HL-60 (cell line): ENCODE measurements at regions not wholly inside any gene's neighbourhood (a gene's known extent, or its start where the extent isn't known, plus 50 kb on each side); places are given as distances from the start of the nearest gene placed in this dataset.

ENCODE experiments used
- DNase-seq, 2 experiments: peaks; one replicate each; pipeline ENCODE4 v3.0.0-alpha.2; 2010 to 2020; ENCODE audit warnings: low read depth in 1 of 2, low spot score in 1 of 2
- H3K27ac ChIP-seq: fragments of 250-450 bp; sonication (Bioruptor Pico); replicated peaks from 2 replicates; pipeline ENCODE4 v1.5.1; 2020; ENCODE audit warnings: mild to moderate bottlenecking, moderate library complexity
- H3K27me3 ChIP-seq: fragments of 250-450 bp; sonication (Bioruptor Pico); 2 replicates; pipeline ENCODE4 v1.5.1; 2021; ENCODE audit warnings: mild to moderate bottlenecking, moderate library complexity; ENCODE audit not compliant: insufficient read depth, poor library complexity, severe bottlenecking
- H3K4me3 ChIP-seq: replicated peaks from 2 replicates; pipeline ENCODE4 v1.5.1; 2011; ENCODE audit warnings: mild to moderate bottlenecking, control low read depth, low read length; ENCODE audit not compliant: insufficient read depth
- GABPA ChIP-seq: IDR thresholded peaks from 2 replicates; pipeline ENCODE4 v1.6.1; 2012; ENCODE audit warnings: low read depth
- POLR2AphosphoS5 ChIP-seq: IDR thresholded peaks from 2 replicates; pipeline ENCODE4 v1.6.1; 2012; ENCODE audit warnings: low read depth
- SPI1 ChIP-seq: IDR thresholded peaks from 2 replicates; pipeline ENCODE4 v1.6.1; 2012; ENCODE audit warnings: low read depth, mild to moderate bottlenecking, borderline replicate concordance
- TF ChIP-seq, protein P1 (sequence below): IDR thresholded peaks from one replicate; pipeline ENCODE4 v1.5.1; 2011; ENCODE audit warnings: low read length, control low read depth, inconsistent platforms; ENCODE audit not compliant: insufficient read depth
- TF ChIP-seq, protein P2 (sequence below): IDR thresholded peaks from 2 replicates; pipeline ENCODE4 v1.6.1; 2012; ENCODE audit warnings: low read depth; ENCODE audit not compliant: insufficient replicate concordance

- DNase-seq, result no peak
- TF ChIP-seq SPI1, result no peak
- TF ChIP-seq, protein P1, sequence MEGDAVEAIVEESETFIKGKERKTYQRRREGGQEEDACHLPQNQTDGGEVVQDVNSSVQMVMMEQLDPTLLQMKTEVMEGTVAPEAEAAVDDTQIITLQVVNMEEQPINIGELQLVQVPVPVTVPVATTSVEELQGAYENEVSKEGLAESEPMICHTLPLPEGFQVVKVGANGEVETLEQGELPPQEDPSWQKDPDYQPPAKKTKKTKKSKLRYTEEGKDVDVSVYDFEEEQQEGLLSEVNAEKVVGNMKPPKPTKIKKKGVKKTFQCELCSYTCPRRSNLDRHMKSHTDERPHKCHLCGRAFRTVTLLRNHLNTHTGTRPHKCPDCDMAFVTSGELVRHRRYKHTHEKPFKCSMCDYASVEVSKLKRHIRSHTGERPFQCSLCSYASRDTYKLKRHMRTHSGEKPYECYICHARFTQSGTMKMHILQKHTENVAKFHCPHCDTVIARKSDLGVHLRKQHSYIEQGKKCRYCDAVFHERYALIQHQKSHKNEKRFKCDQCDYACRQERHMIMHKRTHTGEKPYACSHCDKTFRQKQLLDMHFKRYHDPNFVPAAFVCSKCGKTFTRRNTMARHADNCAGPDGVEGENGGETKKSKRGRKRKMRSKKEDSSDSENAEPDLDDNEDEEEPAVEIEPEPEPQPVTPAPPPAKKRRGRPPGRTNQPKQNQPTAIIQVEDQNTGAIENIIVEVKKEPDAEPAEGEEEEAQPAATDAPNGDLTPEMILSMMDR, result no peak
- TF ChIP-seq GABPA, result no peak
- TF ChIP-seq POLR2AphosphoS5, result no peak
- TF ChIP-seq, protein P2, sequence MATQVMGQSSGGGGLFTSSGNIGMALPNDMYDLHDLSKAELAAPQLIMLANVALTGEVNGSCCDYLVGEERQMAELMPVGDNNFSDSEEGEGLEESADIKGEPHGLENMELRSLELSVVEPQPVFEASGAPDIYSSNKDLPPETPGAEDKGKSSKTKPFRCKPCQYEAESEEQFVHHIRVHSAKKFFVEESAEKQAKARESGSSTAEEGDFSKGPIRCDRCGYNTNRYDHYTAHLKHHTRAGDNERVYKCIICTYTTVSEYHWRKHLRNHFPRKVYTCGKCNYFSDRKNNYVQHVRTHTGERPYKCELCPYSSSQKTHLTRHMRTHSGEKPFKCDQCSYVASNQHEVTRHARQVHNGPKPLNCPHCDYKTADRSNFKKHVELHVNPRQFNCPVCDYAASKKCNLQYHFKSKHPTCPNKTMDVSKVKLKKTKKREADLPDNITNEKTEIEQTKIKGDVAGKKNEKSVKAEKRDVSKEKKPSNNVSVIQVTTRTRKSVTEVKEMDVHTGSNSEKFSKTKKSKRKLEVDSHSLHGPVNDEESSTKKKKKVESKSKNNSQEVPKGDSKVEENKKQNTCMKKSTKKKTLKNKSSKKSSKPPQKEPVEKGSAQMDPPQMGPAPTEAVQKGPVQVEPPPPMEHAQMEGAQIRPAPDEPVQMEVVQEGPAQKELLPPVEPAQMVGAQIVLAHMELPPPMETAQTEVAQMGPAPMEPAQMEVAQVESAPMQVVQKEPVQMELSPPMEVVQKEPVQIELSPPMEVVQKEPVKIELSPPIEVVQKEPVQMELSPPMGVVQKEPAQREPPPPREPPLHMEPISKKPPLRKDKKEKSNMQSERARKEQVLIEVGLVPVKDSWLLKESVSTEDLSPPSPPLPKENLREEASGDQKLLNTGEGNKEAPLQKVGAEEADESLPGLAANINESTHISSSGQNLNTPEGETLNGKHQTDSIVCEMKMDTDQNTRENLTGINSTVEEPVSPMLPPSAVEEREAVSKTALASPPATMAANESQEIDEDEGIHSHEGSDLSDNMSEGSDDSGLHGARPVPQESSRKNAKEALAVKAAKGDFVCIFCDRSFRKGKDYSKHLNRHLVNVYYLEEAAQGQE, result no peak
- no peak overlapping the region for H3K4me3 ChIP-seq
- no peaks in the 10 kb centered on the region for H3K27me3 ChIP-seq
- H3K27ac ChIP-seq, result no peak overlapping the region
These were observed 118.6 kb upstream of the SSTR1 start for GRCh38 chr14:38089123-38089522.

- DNase-seq, result no peak
- Histone ChIP-seq H3K27ac (no peak overlapping the region), H3K4me3 (no peak overlapping the region), H3K27me3 (no peaks in the 10 kb centered on the region)
- TF ChIP-seq GABPA (no peak), POLR2AphosphoS5 (no peak), SPI1 (no peak)
- TF ChIP-seq, protein P2, result no peak
- TF ChIP-seq, protein P1, result no peak
These were observed 117.2 kb upstream of the SSTR1 start for GRCh38 chr14:38090506-38090905.

DNA sequence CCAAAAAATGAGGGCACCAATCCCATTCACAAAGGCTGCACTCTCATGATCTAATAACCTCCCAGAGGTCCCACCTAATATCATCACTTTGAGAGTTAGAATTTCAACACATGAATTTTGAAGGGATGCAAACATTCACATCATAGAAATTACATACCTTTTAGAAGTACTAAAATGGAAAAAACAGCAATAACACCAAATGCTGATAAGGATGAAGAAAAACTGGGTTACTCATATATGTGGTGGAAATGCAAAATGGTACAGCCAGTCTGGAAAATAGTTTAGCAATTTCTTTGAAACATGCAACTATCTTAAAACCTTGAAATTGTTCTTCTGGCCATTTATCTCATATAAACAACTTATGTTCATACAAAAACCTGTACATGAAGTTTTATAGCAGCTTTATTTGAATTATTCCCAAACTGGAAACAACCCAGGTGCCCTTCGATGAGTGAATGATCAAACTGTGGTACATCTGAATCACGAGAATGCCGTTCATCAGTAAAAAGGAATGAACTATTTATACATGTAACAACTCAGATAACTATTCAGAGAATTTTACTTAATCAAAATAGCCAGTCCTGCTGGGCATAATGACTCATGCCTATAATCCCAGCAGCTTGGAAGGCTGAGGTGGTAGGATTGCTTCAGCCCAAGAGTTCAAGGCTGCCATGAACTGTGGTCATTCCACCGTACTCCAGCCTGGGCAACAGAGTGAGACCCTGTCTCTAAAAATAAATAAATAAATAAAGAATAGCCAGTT is 109.4 kb upstream of the SSTR1 start:
- Histone ChIP-seq H3K27ac (no peak overlapping the region), H3K27me3 (no peaks in the 10 kb centered on the region), H3K4me3 (no peak overlapping the region)
- no peak for DNase-seq
- TF ChIP-seq POLR2AphosphoS5, result no peak
- TF ChIP-seq, protein P2, result no peak
- TF ChIP-seq, protein P1, result no peak
- TF ChIP-seq GABPA, result no peak
- TF ChIP-seq SPI1, result no peak
